Skeletal muscle cell (primary cell): ENCODE measurements at regions not wholly inside any gene's neighbourhood (a gene's known extent, or its start where the extent isn't known, plus 50 kb on each side); places are given as distances from the start of the nearest gene placed in this dataset.

Source experiments
- DNase-seq: peaks from one replicate; pipeline ENCODE4 v3.0.0-alpha.2; 2010; ENCODE audit warnings: low read depth
- H3K4me3 ChIP-seq: 2 replicates; pipeline ENCODE4 v1.5.1; 2011; ENCODE audit warnings: low read depth, mild to moderate bottlenecking, control low read depth, low read length, moderate library complexity

DNA sequence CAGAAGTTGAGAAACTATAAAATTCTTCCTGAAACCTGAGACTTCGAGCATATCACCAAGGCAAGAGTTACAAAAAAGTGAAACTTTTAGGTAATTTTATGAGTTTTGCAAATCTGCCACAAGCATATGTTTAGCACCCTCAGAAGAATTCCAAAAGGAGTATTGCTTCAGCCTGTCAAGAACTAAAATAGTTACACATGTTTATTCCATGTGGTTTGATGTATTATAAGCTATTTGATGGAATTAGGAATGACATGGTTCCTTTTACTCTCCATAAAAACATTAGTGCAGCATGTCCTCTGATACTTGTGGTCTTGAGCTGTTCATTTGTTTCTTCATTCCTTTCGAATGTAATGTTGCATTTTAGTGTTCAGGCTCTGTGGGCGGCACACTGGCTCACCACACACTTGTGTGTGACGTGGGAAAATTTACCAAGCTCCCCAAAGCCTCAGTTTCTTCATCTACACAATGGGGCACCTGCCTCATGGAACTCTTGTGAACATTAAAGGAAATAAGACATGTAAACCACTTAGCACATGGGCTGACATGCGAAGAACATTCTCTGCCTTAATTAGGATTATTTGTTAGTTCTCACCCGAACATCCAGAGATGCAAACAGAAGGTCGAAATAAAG, 204.2 kb upstream of the FOXF1 start:
- DNase-seq = peak; percentile 47
- no peak overlapping the region for H3K4me3 ChIP-seq

DNA sequence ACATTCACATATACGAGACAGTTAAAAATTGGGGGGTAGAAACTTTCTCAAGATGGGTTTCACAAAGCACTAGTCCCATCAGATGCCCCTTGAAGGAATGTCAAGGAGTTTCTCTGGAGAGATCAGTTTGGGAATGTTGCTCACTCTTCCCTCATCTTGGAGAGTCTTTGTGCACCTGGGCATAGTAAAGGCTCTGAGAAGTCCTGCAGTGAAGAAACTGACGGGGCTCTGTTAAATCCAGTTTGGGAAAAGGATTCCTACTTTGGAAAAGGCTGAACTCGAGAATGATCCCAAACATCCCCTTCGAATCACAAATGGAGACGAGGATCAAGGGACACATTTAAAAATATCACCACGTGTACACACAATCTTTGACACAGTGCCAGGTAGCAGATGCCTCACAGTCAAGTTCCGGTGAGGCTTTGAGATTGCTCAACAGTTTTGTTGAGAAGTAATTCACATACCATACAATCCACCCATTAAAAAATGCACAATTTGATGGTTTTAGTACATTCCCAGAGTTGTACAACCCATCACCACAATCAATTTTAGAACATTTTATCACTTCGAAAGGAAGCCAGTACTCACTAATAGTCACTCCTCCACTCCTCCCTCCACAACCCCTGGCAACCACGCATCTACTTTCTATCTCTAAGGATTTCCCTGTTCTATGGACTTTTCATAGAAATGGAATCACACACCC, 203.4 kb upstream of the FOXF1 start:
- no peak overlapping the region for H3K4me3 ChIP-seq
- DNase-seq = peak; percentile 54

DNA sequence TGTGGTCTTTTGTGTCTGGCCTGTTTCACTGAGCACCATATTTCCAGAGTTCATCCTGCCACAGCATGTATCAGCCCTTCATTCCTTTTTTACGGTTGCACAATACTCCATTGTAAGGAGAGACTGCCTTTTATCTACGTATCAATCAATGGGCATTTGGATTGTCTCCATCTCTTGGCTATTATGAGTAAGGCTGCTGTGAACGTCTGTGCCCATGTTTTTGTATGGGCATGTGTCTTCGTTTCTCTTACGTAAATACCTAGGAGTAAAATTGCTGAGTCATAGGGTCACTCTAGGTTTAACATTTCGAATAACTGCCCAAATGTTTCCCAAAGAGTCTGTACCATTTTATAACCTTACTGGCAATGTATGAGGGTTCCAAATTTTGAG, 202.8 kb upstream of the FOXF1 start:
- DNase-seq = peak; percentile 37

DNA sequence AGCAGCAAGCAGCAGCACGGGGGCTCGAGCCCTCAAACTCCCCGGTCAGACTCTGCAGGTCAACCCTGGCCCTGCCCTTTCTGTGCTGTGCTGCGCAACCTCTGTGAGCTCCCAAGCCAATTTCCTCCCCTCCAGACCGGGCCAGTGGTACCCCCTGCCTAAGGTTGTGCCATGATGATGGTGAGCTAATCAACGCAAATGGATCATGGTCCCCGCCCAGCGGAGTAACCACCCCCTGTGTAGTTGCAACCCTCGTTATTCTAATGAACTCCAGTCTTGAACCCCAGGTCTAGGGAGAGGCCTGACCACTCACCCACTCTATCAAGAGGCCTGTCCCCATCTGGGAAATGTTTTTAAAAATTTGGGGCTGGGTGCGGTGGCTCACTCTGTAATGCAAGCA, 201.8 kb upstream of the FOXF1 start:
- no peak overlapping the region for H3K4me3 ChIP-seq
- no peak for DNase-seq

More for the DNA sequence above, 202.8 kb upstream of the FOXF1 start:
- H3K4me3 ChIP-seq = no peak overlapping the region

DNA sequence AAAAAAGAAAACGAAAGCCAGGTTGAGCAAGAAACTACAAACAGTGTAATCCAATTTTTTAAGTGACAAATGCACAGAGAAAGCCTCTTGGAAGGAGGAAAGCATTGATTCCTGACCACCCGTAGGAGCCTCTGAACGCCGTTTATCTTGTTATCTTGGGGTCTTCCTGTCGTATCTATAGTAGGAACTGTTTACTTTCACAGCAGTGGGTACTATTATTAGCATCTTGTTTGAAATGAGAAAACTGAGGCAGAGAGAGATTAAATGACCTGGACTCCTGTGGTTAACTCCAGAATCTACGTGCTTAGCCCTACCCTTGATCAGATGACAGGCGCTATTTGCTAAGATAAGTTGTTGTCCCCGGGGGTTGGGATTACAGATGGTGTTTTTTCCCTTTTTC, 196.7 kb upstream of the FOXF1 start:
- no peak for DNase-seq
- no peak overlapping the region for H3K4me3 ChIP-seq

GRCh38 chr16:86314402-86315025, 195.8 kb upstream of the FOXF1 start:
- no peak overlapping the region for H3K4me3 ChIP-seq
- no peak for DNase-seq

DNA sequence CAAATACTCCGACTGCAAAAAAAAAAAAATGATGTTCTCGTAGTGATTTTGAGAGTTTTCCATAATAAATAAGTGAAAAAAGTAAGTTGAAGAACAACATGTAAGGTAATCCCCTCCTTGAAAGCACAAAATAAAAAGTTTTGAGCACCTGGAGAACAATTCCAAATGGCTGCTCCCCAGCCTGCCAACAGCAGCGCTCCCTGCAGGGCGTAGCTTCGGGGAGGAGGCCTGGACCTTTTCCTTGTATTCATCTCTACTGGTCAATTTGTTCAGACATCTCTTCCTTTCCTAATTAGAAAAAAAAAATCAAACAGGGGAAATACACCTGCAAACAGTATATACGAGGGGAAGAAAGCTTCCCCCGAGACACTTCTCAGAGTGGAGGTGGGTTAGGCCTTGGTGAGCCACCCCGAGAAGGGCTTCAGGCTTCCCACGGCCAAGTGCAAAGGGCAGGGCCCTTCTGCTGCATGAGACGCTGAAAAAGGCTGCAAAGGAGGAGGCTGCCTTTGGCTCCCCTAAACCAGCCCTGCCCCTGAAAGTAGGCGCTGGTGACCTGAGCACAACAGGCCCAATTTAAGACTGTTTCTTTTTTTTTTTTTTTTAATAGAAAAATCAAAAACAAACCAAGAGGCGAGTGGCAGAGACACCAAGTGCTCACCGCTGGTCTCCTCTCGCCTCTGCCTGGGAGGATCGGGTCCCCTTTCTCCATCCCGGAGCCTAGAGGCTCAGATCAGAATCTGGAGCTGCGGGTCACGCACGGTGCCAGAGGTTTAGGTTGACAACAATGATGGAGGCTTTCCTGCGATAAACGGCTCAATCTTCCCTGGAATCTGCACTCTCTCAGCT, 193.1 kb upstream of the FOXF1 start:
- DNase-seq = no peak

DNA sequence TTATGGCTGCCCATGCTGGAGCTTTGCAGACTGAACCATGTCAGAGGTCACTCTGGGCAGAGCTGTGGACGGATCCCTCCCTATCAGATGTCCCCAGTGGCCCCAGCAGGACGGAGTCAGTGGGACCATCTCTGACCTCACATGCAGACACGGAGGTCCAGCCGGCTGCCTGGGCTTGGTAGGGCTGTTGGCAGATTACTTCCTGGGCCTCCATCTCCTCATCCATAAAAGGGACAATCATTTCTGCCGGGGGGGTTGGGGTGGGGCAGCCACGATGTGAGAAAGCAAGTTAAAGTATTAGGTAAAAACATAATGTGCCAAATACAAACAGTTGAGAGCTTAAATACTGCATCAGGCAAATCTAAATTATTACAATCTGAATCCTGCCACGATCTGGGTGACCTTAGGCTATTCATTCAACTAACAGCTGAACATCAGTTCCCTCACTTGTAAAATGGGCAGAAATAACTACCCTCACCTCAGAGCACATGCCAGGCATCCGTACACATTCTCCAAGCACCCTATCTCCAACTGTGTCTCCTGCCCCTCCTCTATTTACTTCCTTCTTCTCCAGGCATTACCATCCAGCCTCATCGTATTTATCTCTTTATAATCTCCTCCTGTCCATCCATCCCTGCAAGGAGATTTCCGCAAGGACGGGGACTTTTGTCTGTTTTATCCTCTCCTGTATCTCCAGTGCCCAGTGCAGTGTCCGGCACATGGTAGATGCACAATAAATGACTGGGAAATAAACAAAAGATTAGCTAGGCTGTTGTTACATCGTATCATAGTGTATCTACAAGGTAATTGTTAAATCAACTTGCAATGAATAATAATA, 192.3 kb upstream of the FOXF1 start:
- DNase-seq = no peak
- no peak overlapping the region for H3K4me3 ChIP-seq

More for the DNA sequence above, 193.1 kb upstream of the FOXF1 start:
- H3K4me3 ChIP-seq = no peak overlapping the region

GRCh38 chr16:86319585-86320236, 190.6 kb upstream of the FOXF1 start:
- DNase-seq = no peak
- H3K4me3 ChIP-seq = no peak overlapping the region

DNA sequence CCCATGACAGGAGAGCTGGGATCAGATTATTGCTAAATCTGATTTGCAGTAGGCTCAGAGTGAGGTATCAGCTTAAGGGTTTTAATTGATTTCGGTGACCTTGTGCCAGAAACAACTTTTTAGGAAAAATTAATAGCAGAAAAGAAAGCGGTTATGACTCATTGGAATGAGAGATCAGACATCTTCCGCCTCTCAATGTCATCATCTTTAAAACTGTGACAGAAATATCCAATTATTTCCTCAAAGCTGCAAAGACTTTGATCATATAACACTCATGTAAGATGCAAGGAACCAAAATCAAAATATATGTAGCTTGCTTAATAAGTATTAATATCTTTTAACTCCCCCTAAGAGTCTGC, 190.1 kb upstream of the FOXF1 start:
- H3K4me3 ChIP-seq = no peak overlapping the region
- DNase-seq = no peak

- H3K4me3 ChIP-seq = no peak overlapping the region
- no peak for DNase-seq
These were observed 188.8 kb upstream of the FOXF1 start for GRCh38 chr16:86321491-86321890.

- no peak overlapping the region for H3K4me3 ChIP-seq
- no peak for DNase-seq
These were observed 188.0 kb upstream of the FOXF1 start for GRCh38 chr16:86322283-86322682.

GRCh38 chr16:86322806-86323205, 187.5 kb upstream of the FOXF1 start:
- H3K4me3 ChIP-seq = no peak overlapping the region
- DNase-seq = no peak

- no peak for DNase-seq
- no peak overlapping the region for H3K4me3 ChIP-seq
These were observed 186.0 kb upstream of the FOXF1 start for GRCh38 chr16:86324320-86324719.

- H3K4me3 ChIP-seq = no peak overlapping the region
- DNase-seq = no peak
These were observed 185.0 kb upstream of the FOXF1 start for GRCh38 chr16:86325360-86325759.

GRCh38 chr16:86325895-86326294, 184.4 kb upstream of the FOXF1 start:
- DNase-seq = no peak

GRCh38 chr16:86327321-86327720, 183.0 kb upstream of the FOXF1 start:
- no peak overlapping the region for H3K4me3 ChIP-seq
- no peak for DNase-seq

More at GRCh38 chr16:86325895-86326294, 184.4 kb upstream of the FOXF1 start:
- H3K4me3 ChIP-seq = no peak overlapping the region

DNA sequence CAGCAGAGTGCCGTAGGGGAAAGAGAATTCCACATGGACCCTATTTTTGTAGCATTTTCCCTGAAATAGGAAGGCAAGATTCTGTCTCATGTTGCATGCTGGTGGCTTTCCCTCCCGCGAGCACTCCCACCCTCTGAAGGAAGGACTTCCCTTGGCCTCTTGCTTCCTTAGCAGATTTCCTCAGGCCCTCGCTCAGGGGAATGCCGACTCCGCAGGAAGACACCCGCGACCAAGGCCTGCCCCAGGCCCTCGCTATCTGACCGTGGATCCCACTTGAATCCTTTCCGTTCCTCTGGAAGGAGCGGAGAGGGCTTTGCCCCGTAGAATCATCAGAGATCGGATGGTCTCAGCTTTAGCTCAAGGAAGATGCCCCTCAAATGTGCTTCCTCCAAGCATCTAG, 179.4 kb upstream of the FOXF1 start:
- no peak for DNase-seq
- no peak overlapping the region for H3K4me3 ChIP-seq
